ENCODE measurements at regions not wholly inside any gene's neighbourhood (a gene's known extent, or its start where the extent isn't known, plus 50 kb on each side); places are given as distances from the start of the nearest gene placed in this dataset.

DNA sequence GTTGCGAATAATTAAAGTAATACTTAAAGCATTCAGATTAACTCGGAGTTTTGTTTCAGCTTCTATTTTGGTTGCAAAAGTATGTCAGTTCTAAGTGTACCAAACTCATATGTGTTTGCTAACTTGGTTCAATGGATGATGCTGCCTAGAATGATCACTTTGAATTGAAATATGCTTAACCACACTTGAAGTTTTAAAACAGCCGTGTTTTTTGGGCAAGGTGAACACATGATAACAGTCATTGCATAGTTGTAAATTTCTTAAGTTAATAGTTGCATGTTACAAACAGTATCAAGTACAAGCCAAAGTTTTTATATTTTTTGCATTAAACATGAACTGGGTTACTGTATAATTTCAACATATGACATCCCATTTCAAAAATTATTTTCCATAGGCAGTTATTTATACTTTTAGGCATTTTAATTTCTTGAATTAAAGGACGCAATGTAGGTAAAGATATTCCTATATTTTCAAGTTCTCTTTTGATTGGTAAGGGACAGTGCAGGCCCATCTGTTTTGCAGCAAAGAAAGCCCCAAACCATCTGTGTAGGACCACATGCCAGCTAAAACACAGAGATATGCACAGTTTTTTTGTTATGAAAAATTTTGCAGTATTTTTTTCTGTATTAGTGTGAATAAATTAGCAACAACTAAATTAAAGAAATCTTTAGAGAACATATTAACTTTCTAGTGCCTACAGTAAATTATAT is 575.5 kb downstream of the PRKD1 start:
- no peak overlapping the region for H3K4me3 ChIP-seq (replicated peaks; ENCODE audit: low read depth, low read length)
- TF ChIP-seq, protein P1, sequence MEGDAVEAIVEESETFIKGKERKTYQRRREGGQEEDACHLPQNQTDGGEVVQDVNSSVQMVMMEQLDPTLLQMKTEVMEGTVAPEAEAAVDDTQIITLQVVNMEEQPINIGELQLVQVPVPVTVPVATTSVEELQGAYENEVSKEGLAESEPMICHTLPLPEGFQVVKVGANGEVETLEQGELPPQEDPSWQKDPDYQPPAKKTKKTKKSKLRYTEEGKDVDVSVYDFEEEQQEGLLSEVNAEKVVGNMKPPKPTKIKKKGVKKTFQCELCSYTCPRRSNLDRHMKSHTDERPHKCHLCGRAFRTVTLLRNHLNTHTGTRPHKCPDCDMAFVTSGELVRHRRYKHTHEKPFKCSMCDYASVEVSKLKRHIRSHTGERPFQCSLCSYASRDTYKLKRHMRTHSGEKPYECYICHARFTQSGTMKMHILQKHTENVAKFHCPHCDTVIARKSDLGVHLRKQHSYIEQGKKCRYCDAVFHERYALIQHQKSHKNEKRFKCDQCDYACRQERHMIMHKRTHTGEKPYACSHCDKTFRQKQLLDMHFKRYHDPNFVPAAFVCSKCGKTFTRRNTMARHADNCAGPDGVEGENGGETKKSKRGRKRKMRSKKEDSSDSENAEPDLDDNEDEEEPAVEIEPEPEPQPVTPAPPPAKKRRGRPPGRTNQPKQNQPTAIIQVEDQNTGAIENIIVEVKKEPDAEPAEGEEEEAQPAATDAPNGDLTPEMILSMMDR (IDR thresholded peaks at IDR 0.05; ENCODE audit: low read length, missing control alignments), result no peak
- DNase-seq (ENCODE audit: low read depth), result no peak

DNA sequence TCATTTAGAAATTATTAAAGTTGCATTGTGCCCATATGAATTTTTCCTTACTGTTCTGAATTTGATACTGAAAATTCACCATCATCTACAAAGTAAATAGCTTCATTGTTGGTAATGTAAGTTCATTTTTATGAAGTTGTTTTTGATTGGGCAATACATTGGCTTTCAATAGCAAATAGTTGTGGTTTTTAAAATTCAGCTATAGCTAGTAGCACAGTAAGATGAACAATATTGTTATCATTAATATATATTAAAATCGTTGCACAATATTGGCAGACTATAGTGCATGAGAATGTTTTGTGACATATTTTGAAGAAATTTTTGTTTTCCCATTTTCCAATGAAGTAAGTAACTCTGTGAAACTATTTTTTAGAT is 575.0 kb downstream of the PRKD1 start:
- H3K4me3 ChIP-seq (replicated peaks; ENCODE audit: low read depth, low read length), result no peak overlapping the region
- DNase-seq (ENCODE audit: low read depth), result peak; percentile 36
- TF ChIP-seq, protein P1 (IDR thresholded peaks at IDR 0.05; ENCODE audit: low read length, missing control alignments), result no peak

DNA sequence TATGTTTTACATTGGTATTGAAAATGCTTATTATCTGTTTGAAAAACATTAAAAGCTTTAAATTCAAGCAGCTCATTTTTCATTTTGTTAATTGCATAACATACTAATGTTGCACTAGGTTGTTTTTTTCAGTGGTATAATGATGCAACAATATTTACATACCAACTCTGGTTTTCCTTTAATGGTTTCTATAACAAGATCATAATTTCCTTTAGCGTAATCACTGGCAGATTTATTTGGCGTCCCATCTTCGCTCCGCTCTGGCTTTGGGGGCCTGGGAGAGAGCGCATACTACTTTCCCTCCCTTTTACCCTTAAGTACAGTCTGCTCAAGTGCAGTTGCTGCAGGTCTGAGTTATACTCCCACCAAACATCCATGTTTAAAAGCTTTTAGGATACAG is 574.1 kb downstream of the PRKD1 start:
- no peak overlapping the region for H3K4me3 ChIP-seq (replicated peaks; ENCODE audit: low read depth, low read length)
- TF ChIP-seq, protein P1 (IDR thresholded peaks at IDR 0.05; ENCODE audit: low read length, missing control alignments), result no peak
- DNase-seq (ENCODE audit: low read depth), result no peak

DNA sequence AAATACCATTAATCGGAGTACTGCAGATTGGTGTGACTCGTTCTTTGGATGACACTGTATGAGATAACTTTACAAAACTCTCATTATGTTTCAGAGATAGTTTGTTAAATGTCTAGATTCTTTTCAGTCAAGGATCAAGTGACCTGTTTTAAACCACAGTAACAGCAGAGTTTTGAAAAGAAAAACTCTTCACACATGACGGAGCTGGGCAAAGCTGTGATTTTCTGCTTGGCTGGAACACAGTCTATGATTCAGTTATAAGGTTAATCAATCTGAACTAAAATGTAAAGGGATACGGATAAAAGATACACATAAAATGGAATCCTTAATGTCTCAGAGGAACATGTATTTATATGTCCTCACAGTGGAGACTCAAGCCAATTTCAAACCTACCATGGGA is 573.2 kb downstream of the PRKD1 start:
- no peak for DNase-seq (ENCODE audit: low read depth)
- TF ChIP-seq, protein P1 (IDR thresholded peaks at IDR 0.05; ENCODE audit: low read length, missing control alignments), result no peak

DNA sequence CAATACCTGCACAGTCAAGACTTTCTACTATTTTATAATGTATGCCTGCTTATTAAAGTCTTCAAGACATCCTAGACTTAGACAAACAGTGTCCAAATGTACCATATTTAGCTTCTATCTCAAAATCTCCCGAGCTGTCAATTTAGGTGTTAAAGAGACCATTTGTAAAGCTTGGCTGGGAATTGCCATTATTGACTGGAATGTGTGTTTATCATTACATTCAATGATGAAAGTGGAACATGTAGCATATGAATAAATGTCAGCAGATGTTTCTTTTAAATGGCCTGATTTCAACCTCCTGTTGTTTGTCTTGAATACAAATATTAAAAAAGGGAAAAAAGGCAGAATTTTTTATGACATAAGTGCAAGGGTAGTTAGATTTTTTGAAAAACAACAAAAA is 572.3 kb downstream of the PRKD1 start:
- TF ChIP-seq, protein P1 (IDR thresholded peaks at IDR 0.05; ENCODE audit: low read length, missing control alignments), result no peak
- H3K4me3 ChIP-seq (replicated peaks; ENCODE audit: low read depth, low read length), result no peak overlapping the region
- no peak for DNase-seq (ENCODE audit: low read depth)

More for the DNA sequence above, 573.2 kb downstream of the PRKD1 start:
- no peak overlapping the region for H3K4me3 ChIP-seq (replicated peaks; ENCODE audit: low read depth, low read length)

DNA sequence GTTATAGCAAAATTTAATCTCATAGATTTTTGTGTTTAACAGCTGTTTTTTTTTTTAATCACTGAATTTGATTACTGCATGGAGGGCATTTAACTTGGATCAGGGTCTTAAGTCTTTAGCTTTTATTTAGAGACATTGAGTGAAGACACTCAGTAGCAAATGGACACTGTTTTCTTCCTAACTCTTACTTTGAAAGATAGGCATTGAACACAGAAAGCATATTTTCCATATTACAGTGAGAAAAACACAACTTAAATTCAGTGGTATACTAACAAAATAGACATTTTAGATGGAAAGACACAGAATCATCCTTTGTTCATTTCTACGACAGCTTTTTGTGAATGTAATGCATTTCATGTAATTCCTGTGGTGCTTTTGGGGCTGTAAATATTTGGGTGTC is 571.8 kb downstream of the PRKD1 start:
- TF ChIP-seq, protein P1 (IDR thresholded peaks at IDR 0.05; ENCODE audit: low read length, missing control alignments), result no peak
- no peak for DNase-seq (ENCODE audit: low read depth)
- H3K4me3 ChIP-seq (replicated peaks; ENCODE audit: low read depth, low read length), result no peak overlapping the region

DNA sequence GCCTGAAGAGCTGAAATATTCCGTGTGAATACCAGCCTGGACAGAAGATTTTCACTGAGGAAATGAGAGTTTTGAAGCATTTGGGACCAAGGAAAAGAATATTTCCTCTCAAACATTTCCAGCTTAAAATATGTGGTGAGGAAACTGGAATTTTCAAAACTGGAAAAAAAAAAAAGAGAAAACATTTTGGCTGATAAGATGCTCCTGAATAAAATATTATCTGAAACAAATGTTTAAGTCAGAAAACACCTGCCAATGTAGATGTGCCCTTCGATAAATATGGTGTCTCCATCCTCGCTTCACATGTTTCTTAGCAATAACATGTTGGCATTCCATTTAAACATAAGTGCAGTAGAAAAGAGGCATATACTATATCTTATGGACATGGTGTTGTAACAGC is 567.0 kb downstream of the PRKD1 start:
- DNase-seq (ENCODE audit: low read depth), result no peak
- no peak overlapping the region for H3K4me3 ChIP-seq (replicated peaks; ENCODE audit: low read depth, low read length)
- TF ChIP-seq, protein P1 (IDR thresholded peaks at IDR 0.05; ENCODE audit: low read length, missing control alignments), result no peak

Data from fibroblast of pulmonary artery (primary cell).